Testis (tissue), 2 donors: ENCODE measurements at regions not wholly inside any gene's neighbourhood (a gene's known extent, or its start where the extent isn't known, plus 50 kb on each side); places are given as distances from the start of the nearest gene placed in this dataset.

ENCODE experiments used
- DNase-seq: peaks from one replicate; pipeline ENCODE4 v3.0.0-alpha.2; 2019
- H3K27ac ChIP-seq, 2 donors: fragments of 200-600 bp; sonication (generic); one replicate each; pipeline ENCODE4 v1.5.1; 2019
- H3K27me3 ChIP-seq: fragments of 200-600 bp; sonication (generic); one replicate; pipeline ENCODE4 v1.5.1; 2019
- H3K36me3 ChIP-seq: fragments of 200-600 bp; sonication (generic); one replicate; pipeline ENCODE4 v1.5.1; 2017; ENCODE audit warnings: low read depth; ENCODE audit errors: missing control alignments
- H3K4me1 ChIP-seq: fragments of 200-600 bp; sonication (generic); one replicate; pipeline ENCODE4 v1.5.1; 2019
- H3K4me3 ChIP-seq, 2 donors: fragments of 200-600 bp; sonication (generic); one replicate each; pipeline ENCODE4 v1.5.1; 2017 to 2019
- H3K9me3 ChIP-seq: fragments of 200-600 bp; sonication (generic); one replicate; pipeline ENCODE4 v1.5.1; 2017
- POLR2A ChIP-seq: fragments of 450-650 bp; IDR thresholded peaks from one replicate; pipeline ENCODE4 v1.6.1; 2017; ENCODE audit warnings: antibody characterized with exemption, mild to moderate bottlenecking, moderate library complexity
- WGBS, 2 donors: methylation state at CpG; one replicate each; pipeline ENCODE4 v1.1.5; 2018; 5-methylcytosine and 5-hydroxymethylcytosine counted together
- intact Hi-C: fragments of 100-400 bp; cut with DNase I; formaldehyde crosslinking; loops from one replicate; pipeline ENCODE4 v1.15.1; 2023; ENCODE audit warnings: low total_unique reads
- TF ChIP-seq, protein P1 (sequence below), 3 experiments: fragments of 450-650 bp in 2 of 3; fragments of 200-600 bp in 1 of 3; sonication (generic) in 1 of 3; IDR thresholded peaks; one replicate each; pipeline ENCODE4 v1.5.1; 2016 to 2019; ENCODE audit warnings: antibody characterized with exemption in 3 of 3, mild to moderate bottlenecking in 2 of 3, moderate library complexity in 1 of 3

DNA sequence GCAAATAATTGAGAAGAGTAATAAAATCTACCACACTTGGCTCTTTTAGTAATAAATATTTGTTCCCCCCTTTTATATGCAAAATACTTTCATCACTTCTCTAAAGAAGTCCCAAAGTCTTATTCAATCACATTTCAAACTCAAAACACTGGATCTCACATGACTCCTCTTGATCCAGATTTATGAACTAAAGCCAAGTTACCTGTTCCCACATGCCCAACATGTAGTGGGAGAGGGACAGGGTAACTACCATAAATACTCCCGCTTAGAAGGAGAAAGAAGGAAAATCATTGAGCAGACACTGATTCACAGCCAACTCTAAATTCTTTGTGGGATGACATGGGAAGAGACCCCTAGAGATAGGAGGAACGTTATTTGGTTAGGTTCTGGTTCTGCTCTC, 64.9 kb upstream of the PMFBP1 start:
- no peak for TF ChIP-seq POLR2A
- TF ChIP-seq, protein P1, sequence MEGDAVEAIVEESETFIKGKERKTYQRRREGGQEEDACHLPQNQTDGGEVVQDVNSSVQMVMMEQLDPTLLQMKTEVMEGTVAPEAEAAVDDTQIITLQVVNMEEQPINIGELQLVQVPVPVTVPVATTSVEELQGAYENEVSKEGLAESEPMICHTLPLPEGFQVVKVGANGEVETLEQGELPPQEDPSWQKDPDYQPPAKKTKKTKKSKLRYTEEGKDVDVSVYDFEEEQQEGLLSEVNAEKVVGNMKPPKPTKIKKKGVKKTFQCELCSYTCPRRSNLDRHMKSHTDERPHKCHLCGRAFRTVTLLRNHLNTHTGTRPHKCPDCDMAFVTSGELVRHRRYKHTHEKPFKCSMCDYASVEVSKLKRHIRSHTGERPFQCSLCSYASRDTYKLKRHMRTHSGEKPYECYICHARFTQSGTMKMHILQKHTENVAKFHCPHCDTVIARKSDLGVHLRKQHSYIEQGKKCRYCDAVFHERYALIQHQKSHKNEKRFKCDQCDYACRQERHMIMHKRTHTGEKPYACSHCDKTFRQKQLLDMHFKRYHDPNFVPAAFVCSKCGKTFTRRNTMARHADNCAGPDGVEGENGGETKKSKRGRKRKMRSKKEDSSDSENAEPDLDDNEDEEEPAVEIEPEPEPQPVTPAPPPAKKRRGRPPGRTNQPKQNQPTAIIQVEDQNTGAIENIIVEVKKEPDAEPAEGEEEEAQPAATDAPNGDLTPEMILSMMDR (IDR thresholded peaks at IDR 0.05) = no peak
- Histone ChIP-seq H3K9me3 (no peaks in the 10 kb centered on the region), H3K4me3 (no peak overlapping the region), H3K27me3 (no peaks in the 10 kb centered on the region), H3K4me1 (no peaks in the 10 kb centered on the region), H3K27ac (no peak overlapping the region), H3K36me3 (no peaks in the 10 kb centered on the region)
- 64 to 80% methylated on average over 2 of the region's 2 CpGs for WGBS, 2 donors
- intact Hi-C loops = no loop called here
- no peak for DNase-seq

DNA sequence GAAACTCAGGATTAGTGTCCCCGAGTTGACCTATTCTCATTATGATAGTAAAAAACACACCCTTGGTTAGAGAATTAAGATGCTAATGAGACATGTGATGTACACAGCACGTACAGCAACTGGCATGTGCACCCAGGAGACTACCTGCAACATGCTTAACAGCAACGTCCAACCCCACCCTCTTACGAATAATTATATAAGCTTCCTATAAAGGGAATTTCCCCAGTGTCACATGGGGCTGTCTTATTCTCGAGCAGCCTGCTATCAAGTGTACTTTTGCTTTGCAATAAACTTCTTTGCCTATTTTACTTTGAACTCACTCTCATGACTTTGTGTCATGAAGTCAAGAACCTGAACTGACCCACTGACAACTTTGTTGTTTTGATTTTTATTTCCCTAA, 62.4 kb upstream of the PMFBP1 start:
- Histone ChIP-seq H3K36me3 (no peaks in the 10 kb centered on the region), H3K9me3 (no peaks in the 10 kb centered on the region), H3K27me3 (no peaks in the 10 kb centered on the region), H3K4me3 (no peak overlapping the region), H3K4me1 (no peaks in the 10 kb centered on the region), H3K27ac (no peak overlapping the region)
- TF ChIP-seq, protein P1 (IDR thresholded peaks at IDR 0.05) = no peak
- TF ChIP-seq POLR2A = no peak
- intact Hi-C loops = no loop called here
- WGBS, 2 donors = 84% methylated on average over 5 of the region's 5 CpGs
- no peak for DNase-seq

DNA sequence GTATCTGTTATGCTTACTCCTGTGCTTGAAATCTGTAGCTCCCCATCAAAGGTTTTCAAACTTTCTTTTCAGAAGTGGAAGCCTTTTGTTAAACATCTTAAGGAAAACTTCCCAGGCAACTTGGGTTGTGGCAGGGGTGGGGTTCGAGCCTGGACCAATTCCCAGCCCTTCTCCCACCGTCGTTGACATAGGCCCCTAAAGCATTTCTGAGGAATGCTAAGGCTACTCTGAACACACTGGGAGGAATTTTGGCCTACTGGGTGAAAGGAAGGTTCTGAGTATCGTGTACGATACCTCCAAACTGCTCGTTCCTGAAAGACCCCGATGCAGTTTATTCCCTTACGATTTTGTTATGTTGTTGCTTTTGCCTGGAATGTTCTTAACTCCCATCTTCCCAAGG, 56.1 kb upstream of the PMFBP1 start:
- 79 to 84% methylated on average over 8 of the region's 8 CpGs for WGBS, 2 donors
- intact Hi-C loops = no loop called here
- H3K27me3 ChIP-seq = no peaks in the 10 kb centered on the region

DNA sequence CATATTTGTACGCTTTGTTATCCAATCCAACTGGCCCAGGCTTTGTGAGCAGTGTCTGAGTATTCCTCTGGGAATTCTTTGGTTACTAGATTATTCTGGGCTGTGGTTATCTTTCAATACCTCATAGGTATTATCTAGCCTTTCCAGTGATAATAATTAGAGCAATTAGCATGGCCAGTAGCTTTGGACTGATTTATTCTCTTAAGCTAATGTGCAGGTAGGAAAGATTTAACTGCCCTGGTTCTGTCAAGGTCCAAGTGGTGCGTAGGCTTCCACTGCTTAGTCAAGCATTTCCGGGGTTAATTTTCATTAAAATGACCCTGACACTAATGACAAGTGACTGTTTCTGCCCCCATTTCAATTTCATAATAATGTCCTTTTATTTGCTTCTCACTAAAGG, 54.2 kb upstream of the PMFBP1 start:
- no peaks in the 10 kb centered on the region for H3K36me3 ChIP-seq
- no peak for DNase-seq
- TF ChIP-seq, protein P1 (IDR thresholded peaks at IDR 0.05) = no peak
- TF ChIP-seq POLR2A = no peak
- no peaks in the 10 kb centered on the region for H3K27me3 ChIP-seq
- no peak overlapping the region for H3K27ac ChIP-seq
- intact Hi-C loops = no loop called here
- no peaks in the 10 kb centered on the region for H3K4me1 ChIP-seq
- H3K4me3 ChIP-seq = no peak overlapping the region
- no peaks in the 10 kb centered on the region for H3K9me3 ChIP-seq
- 87% methylated on average over 2 to 3 of the region's 3 CpGs for WGBS, 2 donors

More for the DNA sequence above, 56.1 kb upstream of the PMFBP1 start:
- no peak for DNase-seq
- TF ChIP-seq, protein P1 (IDR thresholded peaks at IDR 0.05) = no peak
- no peak for TF ChIP-seq POLR2A
- H3K4me3 ChIP-seq = no peak overlapping the region
- H3K36me3 ChIP-seq = no peaks in the 10 kb centered on the region
- no peaks in the 10 kb centered on the region for H3K9me3 ChIP-seq
- no peak overlapping the region for H3K27ac ChIP-seq
- no peaks in the 10 kb centered on the region for H3K4me1 ChIP-seq

DNA sequence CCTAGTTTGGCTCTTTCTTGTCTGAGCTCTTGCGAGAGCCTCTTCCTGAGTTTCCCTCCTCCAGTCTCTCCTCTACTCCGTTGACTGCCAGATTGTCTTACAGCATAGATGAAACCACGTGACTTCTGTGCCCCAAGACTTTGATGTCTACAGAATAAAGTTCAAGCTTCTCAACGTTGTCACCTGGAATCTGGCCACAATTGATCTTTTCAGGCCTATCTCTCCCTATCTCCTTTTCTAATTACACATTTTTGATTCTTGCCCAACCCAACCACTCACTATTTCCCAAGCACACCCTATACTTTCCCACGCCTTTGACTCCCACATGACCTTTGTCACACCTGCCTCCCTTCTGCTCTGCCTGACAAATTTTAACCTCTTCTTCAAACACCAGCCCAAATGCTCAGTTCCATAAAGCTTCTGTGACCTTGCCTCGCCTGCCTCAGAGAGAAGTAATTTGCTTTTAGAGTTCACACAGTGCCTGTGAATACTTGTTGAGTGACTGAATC, 52.4 kb upstream of the PMFBP1 start:
- no peaks in the 10 kb centered on the region for H3K4me1 ChIP-seq
- intact Hi-C loops = no loop called here
- DNase-seq = no peak
- WGBS, 2 donors = 89 to 90% methylated on average over 6 of the region's 6 CpGs
- no peak overlapping the region for H3K4me3 ChIP-seq
- H3K9me3 ChIP-seq = no peaks in the 10 kb centered on the region
- TF ChIP-seq POLR2A = no peak
- TF ChIP-seq, protein P1 (IDR thresholded peaks at IDR 0.05) = no peak
- H3K27ac ChIP-seq = no peak overlapping the region
- H3K27me3 ChIP-seq = no peaks in the 10 kb centered on the region
- no peaks in the 10 kb centered on the region for H3K36me3 ChIP-seq
